ENCODE measurements at regions not wholly inside any gene's neighbourhood (a gene's known extent, or its start where the extent isn't known, plus 50 kb on each side); places are given as distances from the start of the nearest gene placed in this dataset.

DNA sequence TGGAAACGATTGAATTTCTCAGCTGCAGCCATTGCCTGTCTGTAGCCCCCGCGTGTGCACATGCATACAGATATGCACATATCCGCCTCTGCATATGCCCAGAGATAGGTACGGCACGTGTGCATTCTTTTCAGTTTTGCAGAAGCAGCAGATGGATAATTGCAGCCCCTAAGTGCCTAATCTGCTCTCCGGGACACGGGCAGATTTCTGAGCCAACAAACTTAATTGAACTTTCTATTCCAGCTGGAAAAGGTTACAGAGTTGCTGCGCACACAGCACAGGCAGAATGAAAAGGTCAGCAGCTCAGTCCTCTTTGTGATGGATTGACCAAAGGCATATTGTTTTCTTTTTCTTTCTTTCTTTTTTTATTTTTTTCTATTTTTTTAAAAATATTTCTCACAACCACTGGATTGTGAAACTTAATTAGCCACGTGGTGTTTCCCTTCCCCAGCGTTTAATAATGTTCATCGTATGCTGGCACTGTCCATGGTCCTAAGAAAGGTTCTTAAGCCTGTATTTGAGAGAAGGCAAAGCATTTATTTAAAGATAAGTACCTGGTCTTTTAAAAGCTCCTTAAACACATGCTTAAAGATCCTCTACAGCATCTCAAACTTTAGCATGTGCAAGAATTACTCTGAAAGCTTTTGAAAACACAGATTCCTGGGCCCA, 270.2 kb upstream of the BRINP1 start:
- no peak for DNase-seq (ENCODE audit: low read depth)

DNA sequence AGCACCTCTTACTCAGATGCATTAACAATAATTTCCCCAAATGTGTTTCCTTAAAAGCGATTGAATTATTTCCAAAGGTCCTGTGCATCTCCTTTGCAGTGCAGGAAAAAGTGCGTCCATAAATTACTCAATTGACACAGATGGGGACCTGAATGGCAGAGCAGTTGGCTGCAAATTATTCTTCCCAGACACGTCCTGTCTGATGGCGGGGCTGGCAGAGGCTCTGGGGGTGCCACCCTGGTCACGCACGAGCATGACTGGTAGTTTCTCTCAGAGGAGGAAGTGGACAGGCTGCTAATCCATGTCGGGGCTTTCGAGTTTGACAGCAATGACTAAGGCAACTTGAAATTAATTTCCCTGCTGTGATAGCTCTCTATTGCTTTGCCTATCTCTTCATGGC, 264.8 kb upstream of the BRINP1 start:
- DNase-seq (ENCODE audit: low read depth): no peak

DNA sequence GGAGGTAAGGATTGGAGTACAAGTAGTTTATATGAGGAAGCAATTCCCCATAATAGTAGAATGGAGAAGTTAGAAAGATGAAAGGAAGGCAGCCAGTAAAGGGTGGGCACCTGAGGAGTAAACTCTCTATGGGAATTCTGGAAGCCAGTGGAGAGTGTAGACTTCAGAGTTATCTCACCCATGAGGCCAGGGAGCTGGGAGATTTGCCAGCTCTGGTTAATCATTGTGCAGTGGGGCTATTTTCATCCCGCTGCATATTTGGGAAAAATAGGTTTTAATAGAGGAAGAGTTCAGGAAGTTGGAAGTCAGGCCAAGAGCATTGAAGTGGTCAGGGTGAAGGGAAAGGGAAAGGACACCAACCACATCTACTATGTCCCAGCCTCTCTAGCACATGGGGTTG, 242.3 kb upstream of the BRINP1 start:
- DNase-seq (ENCODE audit: low read depth): no peak

DNA sequence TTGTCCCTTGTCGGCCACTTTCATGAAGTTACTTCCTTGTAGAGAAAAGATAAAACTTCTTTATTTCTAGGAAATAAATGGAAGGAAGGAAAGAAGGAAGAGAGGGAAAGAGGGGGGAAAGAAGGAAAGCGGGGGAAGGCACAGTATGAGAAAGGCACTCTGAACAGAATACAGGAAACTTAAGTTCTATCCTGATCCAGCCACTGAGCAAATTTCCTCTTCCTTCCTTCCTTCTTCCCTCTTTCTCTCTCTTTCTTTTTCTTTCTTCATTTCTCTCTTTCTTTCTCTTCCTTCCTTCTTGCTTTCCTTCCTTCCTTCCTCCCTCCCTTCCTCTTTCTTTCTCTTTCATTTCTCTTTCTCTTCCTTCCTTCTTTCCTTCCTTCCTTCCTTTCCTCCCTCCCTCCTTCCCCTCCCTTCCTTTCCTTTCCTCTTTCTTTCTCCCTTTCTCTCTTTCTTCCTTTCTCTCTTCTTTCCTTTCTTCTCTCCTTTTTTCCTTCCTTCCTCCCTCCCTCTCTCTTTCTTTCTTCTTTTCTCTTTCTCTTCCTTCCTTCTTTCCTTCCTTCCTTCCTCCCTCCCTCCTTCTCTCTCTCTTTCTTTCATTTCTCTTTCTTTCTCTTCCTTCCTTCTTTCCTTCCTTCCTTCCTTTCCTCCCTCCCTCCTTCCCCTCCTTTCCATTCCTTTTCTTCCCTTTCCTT, 240.2 kb upstream of the BRINP1 start:
- no peak for DNase-seq (ENCODE audit: low read depth)

DNA sequence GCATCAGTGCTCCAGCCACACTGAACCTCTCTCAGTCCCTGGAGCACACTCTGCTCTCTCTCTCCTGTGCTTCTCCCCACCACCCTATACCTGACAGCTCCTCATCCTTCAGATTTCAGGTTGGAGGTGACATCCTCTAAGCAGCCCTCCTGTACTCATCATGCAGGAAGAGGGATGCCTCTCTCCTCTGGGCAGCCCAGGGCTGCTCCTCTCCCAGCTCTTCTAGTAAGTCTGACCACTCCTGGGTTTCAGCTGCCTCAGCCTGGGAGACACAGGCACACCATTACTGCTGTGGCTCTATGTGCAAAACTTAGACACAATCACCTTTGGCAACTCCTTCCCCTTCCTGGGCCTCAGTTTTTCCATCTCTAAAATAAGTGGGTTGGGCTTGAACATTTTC, 232.4 kb upstream of the BRINP1 start:
- no peak for DNase-seq (ENCODE audit: low read depth)

DNA sequence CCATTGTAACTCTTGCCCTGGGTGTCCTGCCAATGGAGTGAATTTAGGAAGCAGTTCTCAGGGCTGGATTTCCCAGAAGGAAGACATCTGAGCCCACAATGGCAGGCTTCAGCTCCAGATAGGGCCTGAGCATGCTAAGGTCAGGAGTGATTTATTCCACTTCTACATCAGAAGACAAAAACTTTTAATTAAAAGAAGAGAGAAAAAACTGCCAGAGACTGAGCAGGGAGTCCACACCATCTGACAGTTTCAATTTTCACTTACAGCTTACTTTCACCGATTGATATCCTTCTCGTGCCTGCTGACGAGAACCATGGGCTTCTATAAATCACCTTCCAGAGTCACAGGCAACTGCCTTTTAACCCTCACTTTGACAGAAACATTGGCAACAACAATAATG, 228.3 kb upstream of the BRINP1 start:
- no peak for DNase-seq (ENCODE audit: low read depth)

DNA sequence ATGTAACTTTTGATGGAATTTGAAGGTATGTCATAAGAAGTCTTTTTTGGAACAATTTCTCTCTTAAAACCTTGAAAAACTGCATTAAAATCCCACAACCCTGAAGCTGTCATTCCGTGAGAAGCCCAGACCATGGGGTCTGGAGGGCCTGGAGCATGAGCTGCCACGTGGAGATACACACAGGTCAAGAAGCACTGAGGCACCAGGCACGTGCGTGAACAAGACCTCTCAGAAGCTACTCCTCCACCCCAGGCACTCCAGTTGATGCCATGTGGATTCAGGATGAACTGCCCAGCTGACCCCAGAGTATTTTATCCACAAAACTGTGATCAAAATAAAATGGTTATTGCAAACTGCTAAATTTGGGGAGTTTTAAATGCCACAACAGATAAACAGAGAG, 227.5 kb upstream of the BRINP1 start:
- no peak for DNase-seq (ENCODE audit: low read depth)

DNA sequence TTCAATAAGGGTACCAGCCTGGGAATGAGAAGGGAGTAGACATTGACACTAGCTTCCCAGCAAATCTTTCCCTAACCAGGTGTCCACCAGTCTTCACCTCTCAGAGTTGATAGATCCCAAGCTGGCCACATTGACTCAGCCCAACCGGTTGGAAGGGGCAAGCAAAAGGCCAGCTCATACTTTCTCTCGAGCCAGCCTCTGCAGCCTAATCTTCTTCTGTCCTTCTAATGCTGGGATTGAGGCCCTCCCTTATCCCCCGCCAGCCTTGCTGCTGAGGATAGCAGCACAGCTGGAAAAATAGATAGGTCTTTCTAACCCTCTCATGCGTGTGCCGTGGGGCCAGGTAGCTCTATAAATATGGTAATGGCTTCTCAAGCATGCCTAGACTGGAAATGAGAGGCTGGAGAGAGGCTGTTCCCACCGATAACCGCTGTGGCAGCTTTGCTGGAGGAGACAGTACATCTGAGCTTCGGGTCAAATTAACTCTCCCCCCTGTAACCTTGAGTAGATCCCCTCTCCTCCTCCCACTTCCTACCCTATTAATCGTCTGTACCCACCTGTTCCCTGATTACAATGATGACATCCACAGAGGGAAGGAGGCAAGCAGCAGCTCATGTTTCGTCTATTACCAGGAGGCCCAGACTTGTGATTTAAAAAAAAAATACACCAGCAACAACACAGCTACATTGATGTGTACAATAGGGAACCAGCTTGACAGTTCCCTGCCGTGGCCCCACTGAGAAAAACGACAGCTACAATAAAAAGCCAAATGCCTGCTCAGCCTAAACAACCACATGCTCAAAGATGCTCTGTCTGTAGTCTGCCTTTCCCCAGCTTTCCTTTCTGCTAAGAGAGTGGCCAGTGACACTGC, 219.9 kb upstream of the BRINP1 start:
- DNase-seq (ENCODE audit: low read depth): no peak

DNA sequence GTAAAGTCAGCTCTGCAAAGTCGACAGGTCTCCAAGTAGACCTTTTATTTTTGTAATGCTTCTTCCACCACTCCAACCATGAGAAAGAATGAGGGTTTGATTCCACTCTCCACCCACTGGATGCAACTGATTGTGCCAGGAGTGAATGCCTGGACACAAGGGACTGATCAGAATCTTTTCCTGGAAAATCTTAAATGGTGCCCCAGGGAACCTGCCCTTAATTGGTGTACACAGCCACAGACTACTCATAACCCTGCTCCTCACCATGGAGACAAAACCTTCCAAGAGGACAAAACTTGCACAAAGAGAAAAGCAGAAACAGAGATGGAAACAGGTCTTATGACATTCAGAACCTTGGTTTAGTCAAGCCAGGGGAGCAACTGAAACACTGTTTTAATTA, 208.6 kb upstream of the BRINP1 start:
- DNase-seq (ENCODE audit: low read depth): no peak

DNA sequence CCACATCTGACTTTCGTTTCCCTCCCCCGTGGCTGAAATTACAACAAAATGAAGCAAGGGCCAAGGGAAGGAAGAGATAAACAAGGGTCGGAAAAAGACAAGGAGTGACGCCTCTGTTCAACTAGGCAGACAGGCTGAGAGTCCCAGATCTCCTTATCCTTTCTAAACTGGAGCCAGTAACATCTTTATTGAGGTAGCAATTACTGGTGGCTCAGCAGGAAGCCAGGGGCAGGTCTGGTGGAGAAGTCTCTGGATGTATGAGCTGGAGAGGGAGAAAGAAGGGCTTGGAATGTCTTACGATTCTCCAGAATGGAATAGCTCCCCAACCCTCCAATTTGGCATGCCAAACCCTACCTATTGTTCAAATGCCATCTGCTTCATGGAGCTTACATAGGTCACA, 190.8 kb upstream of the BRINP1 start:
- no peak for DNase-seq (ENCODE audit: low read depth)

DNA sequence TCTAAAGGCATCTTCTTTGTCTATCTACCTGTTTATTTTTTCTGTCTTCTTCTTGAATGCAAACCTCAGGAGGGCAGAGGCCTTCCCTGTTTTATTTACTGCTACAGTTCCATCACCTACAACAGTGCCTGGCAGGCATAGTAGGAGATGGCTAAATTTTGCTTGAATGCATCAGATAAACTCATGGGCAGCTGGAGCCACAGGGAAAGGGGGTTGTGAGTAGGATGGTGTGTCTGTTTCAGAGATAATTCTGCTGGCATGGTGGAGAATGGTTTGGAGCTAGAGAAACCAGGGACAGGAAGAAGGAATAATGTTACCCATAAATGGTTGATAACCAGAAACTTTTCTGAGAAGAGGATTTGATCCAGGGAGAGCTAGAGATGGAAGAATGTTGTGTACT, 189.8 kb upstream of the BRINP1 start:
- DNase-seq (ENCODE audit: low read depth): no peak

DNA sequence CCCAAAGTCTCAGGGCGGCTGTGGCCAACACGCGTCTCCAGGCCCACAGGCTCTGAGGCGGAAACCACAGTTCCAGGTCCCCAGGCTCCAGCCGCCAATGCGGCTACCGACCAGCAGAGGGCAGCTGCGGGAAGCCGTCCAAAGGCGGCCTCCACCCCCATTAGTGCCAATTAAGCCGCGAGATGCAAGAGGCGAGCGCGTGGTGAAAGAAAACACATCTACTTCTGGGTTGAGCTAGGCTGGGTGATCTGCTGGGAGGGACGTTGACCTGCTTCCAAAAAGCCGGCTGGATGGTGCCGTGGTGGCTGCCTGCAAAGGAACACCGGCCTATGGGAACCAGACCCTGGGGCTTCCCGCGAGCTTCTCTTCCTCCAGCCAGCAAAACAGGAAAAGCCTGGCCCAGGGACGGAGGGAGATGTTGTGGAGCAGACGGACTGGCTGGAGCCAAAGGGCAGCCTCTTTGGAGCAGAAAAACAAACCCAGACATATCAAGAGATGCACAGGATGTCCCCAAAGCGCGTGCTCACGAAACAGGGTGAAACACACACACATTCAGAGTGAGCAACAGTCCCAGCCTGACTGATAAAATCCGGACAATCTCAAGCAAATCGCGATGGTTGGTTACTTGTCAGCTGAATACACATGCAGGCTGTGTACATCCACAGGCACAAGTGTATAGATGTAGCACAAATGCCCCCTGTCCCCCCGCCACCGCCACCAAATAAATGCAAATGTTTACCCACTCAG, 187.1 kb upstream of the BRINP1 start:
- peak; percentile 2 for DNase-seq (ENCODE audit: low read depth)

DNA sequence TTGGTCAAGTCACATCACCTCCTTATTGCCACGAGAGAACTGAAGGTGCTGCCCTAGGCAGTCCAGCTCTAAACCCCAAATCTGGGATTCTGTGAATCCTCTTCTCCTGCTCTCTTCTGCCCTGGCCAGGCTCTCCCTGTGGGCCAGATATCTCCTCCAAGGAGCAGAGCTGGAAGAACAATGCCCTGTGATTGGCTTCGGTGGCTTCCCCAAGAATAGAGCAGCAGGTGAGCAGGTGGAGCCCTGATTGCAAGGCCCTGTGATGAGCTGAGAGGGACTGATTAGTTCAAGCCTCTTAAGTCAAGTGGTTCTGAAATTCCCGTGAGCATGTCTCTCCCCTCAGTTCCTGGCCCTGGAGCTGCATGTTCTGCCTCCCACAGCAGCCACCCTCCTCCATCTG, 175.3 kb upstream of the BRINP1 start:
- no peak for DNase-seq (ENCODE audit: low read depth)

DNA sequence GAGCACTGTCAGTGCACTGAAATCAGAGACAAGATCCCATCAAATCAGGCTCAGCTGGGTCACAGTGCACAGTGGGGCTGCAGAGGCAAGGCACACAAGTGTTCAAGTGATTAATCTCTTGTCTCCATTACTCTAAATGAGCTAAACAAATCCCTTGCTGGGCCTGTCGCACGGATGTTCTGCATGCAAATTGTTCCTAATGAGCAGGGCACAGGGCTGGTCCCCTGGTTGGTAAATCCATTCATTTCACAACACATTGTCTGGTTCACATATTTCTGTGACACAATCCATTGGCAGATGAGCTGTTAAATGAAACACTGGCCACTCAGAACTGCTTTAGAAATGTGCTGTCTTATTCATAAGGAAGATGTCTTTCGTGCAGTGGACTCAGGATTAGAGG, 167.9 kb upstream of the BRINP1 start:
- DNase-seq (ENCODE audit: low read depth): no peak

DNA sequence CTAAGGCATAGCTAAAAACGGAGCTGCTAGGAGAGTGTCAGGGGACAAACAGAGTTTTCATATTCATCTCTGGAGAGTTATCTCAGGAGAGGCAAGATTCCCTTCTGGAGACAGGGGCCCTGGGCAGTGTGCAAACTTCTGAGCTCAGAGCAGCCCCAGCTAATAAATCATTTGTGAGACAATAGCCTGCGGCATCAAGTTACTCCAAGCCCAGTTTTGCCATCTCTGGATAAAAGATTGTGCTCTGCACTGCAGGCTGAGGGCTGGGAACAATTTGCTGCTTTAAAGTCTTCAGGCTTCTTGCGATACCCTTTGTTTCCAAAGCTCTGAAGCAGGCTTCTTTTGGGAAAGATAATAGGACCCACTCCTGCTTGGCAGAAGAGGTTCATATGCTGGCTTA, 164.3 kb upstream of the BRINP1 start:
- no peak for DNase-seq (ENCODE audit: low read depth)

DNA sequence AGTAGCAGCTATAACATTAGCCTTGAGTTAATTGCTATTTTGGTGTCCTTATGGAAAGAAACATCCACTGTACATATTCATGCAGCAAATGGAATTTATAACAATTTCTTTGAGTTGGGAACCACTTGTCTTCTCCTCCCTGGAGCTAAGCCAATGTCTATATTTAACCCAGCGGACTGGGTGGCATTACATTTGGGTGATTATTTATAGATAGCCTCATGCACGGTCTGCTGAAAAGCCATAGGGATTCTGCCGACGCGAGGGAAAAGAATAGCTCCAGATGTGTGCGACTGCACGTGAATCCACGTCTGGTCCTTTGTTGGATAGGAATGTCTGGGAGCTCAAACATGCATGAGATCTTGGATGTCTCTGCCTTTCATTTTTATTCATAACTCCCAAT, 157.5 kb upstream of the BRINP1 start:
- no peak for DNase-seq (ENCODE audit: low read depth)

DNA sequence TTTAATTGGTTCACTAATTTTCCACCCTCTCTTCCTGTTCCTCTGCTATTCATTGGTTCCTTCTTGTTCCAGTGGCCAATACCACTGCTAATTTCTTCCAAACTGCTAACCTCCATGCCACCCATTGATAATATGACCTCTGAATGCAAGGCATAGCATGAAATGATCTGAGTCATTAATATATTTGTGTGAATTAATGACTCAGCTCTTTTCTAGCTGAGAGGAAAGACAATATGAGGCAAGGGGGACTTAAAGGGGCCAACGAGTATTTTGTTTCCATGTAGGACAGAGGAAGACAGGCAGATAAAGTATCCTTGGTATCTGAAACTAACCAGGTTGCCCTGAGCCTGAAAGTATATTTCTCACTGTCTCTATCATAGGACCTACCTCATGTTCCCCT, 154.3 kb upstream of the BRINP1 start:
- no peak for DNase-seq (ENCODE audit: low read depth)

DNA sequence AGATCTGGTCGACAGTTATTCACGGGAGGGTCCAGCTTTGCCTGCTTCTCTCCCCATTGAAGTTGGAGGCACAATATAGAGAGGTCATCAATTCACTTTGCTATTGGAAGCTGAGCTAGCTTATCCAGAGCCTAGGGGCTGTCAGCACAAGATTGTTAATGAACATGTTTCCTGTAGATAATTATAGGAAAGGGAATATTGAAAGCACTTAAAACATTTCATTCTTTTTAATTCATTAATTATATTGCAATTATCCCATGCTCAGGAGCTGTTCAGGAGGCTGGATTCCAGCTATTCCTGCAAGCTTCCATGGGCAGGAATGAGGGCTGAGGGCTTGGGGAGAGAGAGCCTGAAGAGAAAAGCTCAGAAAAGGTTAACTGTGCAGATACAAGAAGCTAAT, 153.1 kb upstream of the BRINP1 start:
- no peak for DNase-seq (ENCODE audit: low read depth)

DNA sequence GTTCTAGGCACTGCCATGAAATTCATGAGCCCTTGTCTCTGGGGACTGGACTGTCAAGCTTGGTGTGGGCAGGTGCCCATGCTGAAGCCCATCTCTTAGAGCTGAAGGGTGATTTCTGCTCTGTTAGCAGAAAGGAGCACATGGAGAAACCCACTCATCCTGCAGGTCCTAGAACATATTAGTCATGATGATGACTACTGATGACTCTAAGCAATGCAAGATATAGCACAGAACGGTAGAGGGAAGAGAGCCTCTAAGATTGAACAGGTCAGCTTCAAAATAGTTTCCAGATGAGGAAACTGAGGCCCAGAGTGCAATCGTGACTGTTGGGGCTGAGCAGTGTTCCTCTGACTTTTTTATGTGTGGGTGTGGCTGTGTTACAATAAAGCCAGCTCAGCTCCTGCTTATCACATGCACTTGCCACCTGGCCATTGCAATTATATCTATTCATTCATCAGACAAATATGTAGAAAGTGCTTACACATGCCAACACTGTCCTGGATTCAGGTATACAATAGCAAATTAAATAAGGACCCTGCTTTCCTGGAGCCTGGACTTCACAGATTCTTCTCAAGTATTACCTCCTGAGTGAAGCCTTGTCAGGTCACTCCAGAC, 140.2 kb upstream of the BRINP1 start:
- DNase-seq (ENCODE audit: low read depth): no peak

DNA sequence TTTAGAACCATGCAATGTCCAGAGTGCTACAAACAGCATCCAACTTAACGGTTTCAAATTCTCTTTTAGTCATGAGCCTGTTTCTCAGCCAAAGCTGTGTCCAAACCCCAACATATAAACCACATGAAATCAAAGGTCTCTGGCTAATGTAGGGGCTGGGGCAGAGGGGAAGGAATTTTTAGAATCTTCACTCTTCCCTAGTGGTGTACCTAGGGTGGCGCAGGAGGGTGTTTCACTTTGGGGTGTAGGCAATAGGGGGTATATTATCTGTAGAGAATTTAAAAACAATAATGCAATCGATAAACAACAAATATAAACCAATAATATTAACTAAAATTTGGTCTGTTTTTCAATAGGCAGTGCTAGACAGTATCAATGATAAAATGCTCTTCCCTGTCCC, 132.1 kb upstream of the BRINP1 start:
- DNase-seq (ENCODE audit: low read depth): no peak

DNA sequence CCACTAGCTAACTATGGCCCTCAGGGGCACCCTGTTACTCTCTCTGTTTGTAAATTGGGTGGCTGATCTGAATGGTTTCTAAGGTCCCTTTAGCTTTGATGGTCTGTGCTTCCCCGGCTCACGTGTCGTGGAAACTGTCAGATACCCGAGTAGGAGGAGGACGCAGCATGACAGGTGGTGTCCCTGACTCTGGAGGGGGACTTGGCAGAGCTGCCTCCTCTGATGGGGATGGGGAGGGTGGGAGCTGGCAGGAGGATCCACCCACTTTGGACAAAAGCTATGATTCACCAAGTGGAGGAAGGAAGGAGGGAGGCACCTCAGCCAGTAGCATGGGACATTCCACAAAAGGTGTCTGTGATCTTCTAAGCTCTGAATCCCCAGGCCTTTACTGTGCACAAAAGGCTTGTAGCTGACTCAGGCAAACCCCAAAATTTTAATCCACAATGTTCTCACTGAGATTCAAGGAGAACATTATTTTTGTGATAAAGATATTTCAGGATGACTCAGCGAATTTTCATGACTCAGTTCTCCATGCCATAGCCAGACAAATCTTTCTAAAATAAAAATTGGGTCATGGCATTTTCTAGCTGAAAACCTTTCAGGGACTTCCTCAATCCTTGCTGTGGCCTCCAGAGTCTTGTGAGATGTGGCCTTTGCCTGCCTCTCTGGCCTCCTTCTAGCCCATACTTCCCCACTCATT, 131.0 kb upstream of the BRINP1 start:
- no peak for DNase-seq (ENCODE audit: low read depth)

Data from stimulated activated CD8-positive, alpha-beta memory T cell treated with anti-CD3 and anti-CD28 coated beads, Interleukin-15, amount 100 ng/mL, for 24 hours (primary cell).